SK-N-SH treated with all-trans-retinoic acid at 6 μM for 48 hours (cell line): ENCODE measurements at regions not wholly inside any gene's neighbourhood (a gene's known extent, or its start where the extent isn't known, plus 50 kb on each side); places are given as distances from the start of the nearest gene placed in this dataset.

ENCODE experiments used
- ESRRG ChIP-seq: fragments of 250-450 bp; sonication (Bioruptor Pico); IDR thresholded peaks from 2 replicates; pipeline ENCODE4 v1.6.1; 2021; ENCODE audit warnings: mild to moderate bottlenecking
- TOX ChIP-seq: fragments of 250-450 bp; sonication (Bioruptor Pico); IDR thresholded peaks from 2 replicates; pipeline ENCODE4 v1.8.0; 2021; ENCODE audit warnings: mild to moderate bottlenecking, moderate library complexity, borderline replicate concordance
- ZFP30 ChIP-seq: fragments of 450-650 bp; formaldehyde crosslinking; IDR thresholded peaks from 2 replicates; pipeline ENCODE4 v1.5.0; 2022; ENCODE audit warnings: mild to moderate bottlenecking, moderate library complexity
- ZNF8 ChIP-seq: fragments of 450-650 bp; formaldehyde crosslinking; IDR thresholded peaks from 2 replicates; pipeline ENCODE4 v1.5.0; 2020; ENCODE audit warnings: mild to moderate bottlenecking, moderate library complexity
- TF ChIP-seq, protein P1 (sequence below): fragments of 250-450 bp; sonication (Bioruptor Pico); IDR thresholded peaks from 2 replicates; pipeline ENCODE4 v1.5.0; 2020; ENCODE audit warnings: mild to moderate bottlenecking, moderate library complexity
- TF ChIP-seq, protein P2 (sequence below): fragments of 250-450 bp; sonication (Bioruptor Pico); IDR thresholded peaks from 2 replicates; pipeline ENCODE4 v1.8.0; 2020; ENCODE audit warnings: mild to moderate bottlenecking, moderate library complexity, borderline replicate concordance
- TF ChIP-seq, protein P3 (sequence below): fragments of 250-450 bp; sonication (Bioruptor Pico); IDR thresholded peaks from 2 replicates; pipeline ENCODE4 v1.8.0; 2021; ENCODE audit warnings: low read depth, mild to moderate bottlenecking, moderate library complexity, borderline replicate concordance

DNA sequence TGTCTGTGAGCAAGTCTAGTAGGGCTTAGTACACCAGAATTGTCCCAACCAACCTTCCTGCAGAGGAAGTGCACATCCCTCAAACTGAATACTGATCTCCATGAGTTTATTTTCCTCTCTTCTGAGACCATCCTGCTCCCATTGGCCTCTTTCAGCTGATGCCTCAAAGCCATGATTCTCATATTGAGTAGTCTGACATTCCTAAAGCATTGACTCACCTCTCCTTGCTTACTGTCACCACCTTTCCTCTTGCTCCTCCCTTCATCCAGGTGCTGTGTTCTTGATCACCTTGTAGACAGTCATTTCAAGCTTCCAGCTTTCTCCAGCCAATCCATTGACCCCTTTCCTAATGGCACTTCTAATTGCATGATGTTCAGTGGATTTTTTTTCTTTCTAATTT is 583.7 kb upstream of the USP15 start:
- TF ChIP-seq, protein P1, sequence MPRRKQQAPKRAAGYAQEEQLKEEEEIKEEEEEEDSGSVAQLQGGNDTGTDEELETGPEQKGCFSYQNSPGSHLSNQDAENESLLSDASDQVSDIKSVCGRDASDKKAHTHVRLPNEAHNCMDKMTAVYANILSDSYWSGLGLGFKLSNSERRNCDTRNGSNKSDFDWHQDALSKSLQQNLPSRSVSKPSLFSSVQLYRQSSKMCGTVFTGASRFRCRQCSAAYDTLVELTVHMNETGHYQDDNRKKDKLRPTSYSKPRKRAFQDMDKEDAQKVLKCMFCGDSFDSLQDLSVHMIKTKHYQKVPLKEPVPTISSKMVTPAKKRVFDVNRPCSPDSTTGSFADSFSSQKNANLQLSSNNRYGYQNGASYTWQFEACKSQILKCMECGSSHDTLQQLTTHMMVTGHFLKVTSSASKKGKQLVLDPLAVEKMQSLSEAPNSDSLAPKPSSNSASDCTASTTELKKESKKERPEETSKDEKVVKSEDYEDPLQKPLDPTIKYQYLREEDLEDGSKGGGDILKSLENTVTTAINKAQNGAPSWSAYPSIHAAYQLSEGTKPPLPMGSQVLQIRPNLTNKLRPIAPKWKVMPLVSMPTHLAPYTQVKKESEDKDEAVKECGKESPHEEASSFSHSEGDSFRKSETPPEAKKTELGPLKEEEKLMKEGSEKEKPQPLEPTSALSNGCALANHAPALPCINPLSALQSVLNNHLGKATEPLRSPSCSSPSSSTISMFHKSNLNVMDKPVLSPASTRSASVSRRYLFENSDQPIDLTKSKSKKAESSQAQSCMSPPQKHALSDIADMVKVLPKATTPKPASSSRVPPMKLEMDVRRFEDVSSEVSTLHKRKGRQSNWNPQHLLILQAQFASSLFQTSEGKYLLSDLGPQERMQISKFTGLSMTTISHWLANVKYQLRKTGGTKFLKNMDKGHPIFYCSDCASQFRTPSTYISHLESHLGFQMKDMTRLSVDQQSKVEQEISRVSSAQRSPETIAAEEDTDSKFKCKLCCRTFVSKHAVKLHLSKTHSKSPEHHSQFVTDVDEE (CRISPR knock-in tag), result no peak
- TF ChIP-seq, protein P2, sequence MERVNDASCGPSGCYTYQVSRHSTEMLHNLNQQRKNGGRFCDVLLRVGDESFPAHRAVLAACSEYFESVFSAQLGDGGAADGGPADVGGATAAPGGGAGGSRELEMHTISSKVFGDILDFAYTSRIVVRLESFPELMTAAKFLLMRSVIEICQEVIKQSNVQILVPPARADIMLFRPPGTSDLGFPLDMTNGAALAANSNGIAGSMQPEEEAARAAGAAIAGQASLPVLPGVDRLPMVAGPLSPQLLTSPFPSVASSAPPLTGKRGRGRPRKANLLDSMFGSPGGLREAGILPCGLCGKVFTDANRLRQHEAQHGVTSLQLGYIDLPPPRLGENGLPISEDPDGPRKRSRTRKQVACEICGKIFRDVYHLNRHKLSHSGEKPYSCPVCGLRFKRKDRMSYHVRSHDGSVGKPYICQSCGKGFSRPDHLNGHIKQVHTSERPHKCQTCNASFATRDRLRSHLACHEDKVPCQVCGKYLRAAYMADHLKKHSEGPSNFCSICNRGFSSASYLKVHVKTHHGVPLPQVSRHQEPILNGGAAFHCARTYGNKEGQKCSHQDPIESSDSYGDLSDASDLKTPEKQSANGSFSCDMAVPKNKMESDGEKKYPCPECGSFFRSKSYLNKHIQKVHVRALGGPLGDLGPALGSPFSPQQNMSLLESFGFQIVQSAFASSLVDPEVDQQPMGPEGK, result no peak
- TF ChIP-seq TOX (CRISPR knock-in tag), result no peak
- TF ChIP-seq ZNF8 (CRISPR knock-in tag), result no peak
- no peak for TF ChIP-seq ESRRG (CRISPR knock-in tag)
- TF ChIP-seq, protein P3, sequence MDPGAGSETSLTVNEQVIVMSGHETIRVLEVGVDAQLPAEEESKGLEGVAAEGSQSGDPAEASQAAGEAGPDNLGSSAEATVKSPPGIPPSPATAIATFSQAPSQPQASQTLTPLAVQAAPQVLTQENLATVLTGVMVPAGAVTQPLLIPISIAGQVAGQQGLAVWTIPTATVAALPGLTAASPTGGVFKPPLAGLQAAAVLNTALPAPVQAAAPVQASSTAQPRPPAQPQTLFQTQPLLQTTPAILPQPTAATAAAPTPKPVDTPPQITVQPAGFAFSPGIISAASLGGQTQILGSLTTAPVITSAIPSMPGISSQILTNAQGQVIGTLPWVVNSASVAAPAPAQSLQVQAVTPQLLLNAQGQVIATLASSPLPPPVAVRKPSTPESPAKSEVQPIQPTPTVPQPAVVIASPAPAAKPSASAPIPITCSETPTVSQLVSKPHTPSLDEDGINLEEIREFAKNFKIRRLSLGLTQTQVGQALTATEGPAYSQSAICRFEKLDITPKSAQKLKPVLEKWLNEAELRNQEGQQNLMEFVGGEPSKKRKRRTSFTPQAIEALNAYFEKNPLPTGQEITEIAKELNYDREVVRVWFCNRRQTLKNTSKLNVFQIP (CRISPR knock-in tag), result no peak
- TF ChIP-seq ZFP30 (CRISPR knock-in tag), result no peak
